ENCODE measurements at regions not wholly inside any gene's neighbourhood (a gene's known extent, or its start where the extent isn't known, plus 50 kb on each side); places are given as distances from the start of the nearest gene placed in this dataset.
"Not testable (repeated sequence)": the region's sequence is repeated elsewhere in the genome, so short reads cannot be mapped to it uniquely, and the experiment has no call there.

- no peak for ATAC-seq
- TF ChIP-seq ISL1 (CRISPR knock-in tag; IDR thresholded peaks at IDR 0.05): no peak
- no peak for TF ChIP-seq ESRRG (CRISPR knock-in tag; IDR thresholded peaks at IDR 0.05)
Observed at GRCh38 chr5:174464504-174465165, 259.7 kb upstream of the MSX2 start.

GRCh38 chr5:174471528-174471927, 252.9 kb upstream of the MSX2 start:
- ATAC-seq: not testable (repeated sequence)

DNA sequence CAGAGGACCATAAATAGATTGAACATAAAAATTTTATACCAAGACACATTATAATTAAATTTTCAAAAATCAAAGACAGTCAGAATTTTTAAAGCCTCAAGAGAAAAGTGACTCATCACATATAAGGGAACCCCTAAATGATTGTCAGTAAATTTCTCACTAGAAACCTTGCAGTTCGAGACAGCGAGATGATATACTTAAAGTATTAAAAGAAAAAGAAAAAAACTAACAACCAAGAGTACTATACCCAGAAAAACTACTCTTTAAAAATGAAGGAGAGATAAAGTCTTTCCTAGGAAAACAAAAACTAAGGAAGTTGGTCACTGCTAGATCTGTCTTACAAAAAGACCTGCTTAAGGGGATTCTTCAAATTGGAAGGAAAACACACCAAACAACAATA, 251.4 kb upstream of the MSX2 start:
- no peak for TF ChIP-seq CSDC2 (CRISPR knock-in tag; IDR thresholded peaks at IDR 0.05)
- no peak for TF ChIP-seq TOX (CRISPR knock-in tag; IDR thresholded peaks at IDR 0.05; ENCODE audit: borderline replicate concordance)
- TF ChIP-seq GLIS3 (CRISPR knock-in tag; IDR thresholded peaks at IDR 0.05): no peak
- TF ChIP-seq TSHZ2 (CRISPR knock-in tag; IDR thresholded peaks at IDR 0.05): no peak
- TF ChIP-seq CSRNP3 (CRISPR knock-in tag; IDR thresholded peaks at IDR 0.05): no peak
- no peak for TF ChIP-seq SNAI2 (CRISPR knock-in tag; IDR thresholded peaks at IDR 0.05)
- TF ChIP-seq, protein P1, sequence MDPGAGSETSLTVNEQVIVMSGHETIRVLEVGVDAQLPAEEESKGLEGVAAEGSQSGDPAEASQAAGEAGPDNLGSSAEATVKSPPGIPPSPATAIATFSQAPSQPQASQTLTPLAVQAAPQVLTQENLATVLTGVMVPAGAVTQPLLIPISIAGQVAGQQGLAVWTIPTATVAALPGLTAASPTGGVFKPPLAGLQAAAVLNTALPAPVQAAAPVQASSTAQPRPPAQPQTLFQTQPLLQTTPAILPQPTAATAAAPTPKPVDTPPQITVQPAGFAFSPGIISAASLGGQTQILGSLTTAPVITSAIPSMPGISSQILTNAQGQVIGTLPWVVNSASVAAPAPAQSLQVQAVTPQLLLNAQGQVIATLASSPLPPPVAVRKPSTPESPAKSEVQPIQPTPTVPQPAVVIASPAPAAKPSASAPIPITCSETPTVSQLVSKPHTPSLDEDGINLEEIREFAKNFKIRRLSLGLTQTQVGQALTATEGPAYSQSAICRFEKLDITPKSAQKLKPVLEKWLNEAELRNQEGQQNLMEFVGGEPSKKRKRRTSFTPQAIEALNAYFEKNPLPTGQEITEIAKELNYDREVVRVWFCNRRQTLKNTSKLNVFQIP (CRISPR knock-in tag; IDR thresholded peaks at IDR 0.05; ENCODE audit: borderline replicate concordance, low read depth): no peak
- no peak for TF ChIP-seq BACH2 (CRISPR knock-in tag; IDR thresholded peaks at IDR 0.05; ENCODE audit: borderline replicate concordance)
- TF ChIP-seq TCF4 (CRISPR knock-in tag; IDR thresholded peaks at IDR 0.05; ENCODE audit: borderline replicate concordance): no peak
- no peak for TF ChIP-seq OSR1 (CRISPR knock-in tag; IDR thresholded peaks at IDR 0.05)
- TF ChIP-seq PPARA (CRISPR knock-in tag; IDR thresholded peaks at IDR 0.05; ENCODE audit: borderline replicate concordance): no peak
- TF ChIP-seq ESRRG (CRISPR knock-in tag; IDR thresholded peaks at IDR 0.05): no peak
- no peak for TF ChIP-seq RARB (CRISPR knock-in tag; IDR thresholded peaks at IDR 0.05)
- TF ChIP-seq ZC3H10 (CRISPR knock-in tag; IDR thresholded peaks at IDR 0.05): no peak
- no peak for TF ChIP-seq ZNF70 (CRISPR knock-in tag; IDR thresholded peaks at IDR 0.05)
- TF ChIP-seq PATZ1 (CRISPR knock-in tag; IDR thresholded peaks at IDR 0.05; ENCODE audit: borderline replicate concordance): no peak
- TF ChIP-seq ZFP30 (CRISPR knock-in tag; IDR thresholded peaks at IDR 0.05): no peak
- ATAC-seq: no peak

GRCh38 chr5:174476001-174476400, 248.4 kb upstream of the MSX2 start:
- not testable (repeated sequence) for ATAC-seq

- ATAC-seq: no peak
- TF ChIP-seq ESRRG (CRISPR knock-in tag; IDR thresholded peaks at IDR 0.05): no peak
Observed at GRCh38 chr5:174479325-174479724, 245.1 kb upstream of the MSX2 start.

GRCh38 chr5:174481737-174482136, 242.6 kb upstream of the MSX2 start:
- TF ChIP-seq ZNF565 (CRISPR knock-in tag; conservative IDR thresholded peaks at IDR 0.05; ENCODE audit: low read depth) (no peak), SNAI2 (CRISPR knock-in tag; IDR thresholded peaks at IDR 0.05) (no peak), OSR1 (CRISPR knock-in tag; IDR thresholded peaks at IDR 0.05) (no peak), ZNF8 (CRISPR knock-in tag; IDR thresholded peaks at IDR 0.05) (no peak), CREB5 (CRISPR knock-in tag; IDR thresholded peaks at IDR 0.05; ENCODE audit: low read depth) (no peak), PATZ1 (CRISPR knock-in tag; IDR thresholded peaks at IDR 0.05; ENCODE audit: borderline replicate concordance) (no peak), CSRNP3 (CRISPR knock-in tag; IDR thresholded peaks at IDR 0.05) (no peak), ZFP30 (CRISPR knock-in tag; IDR thresholded peaks at IDR 0.05) (no peak)
- ATAC-seq: no peak

Measured in SK-N-SH treated with all-trans-retinoic acid at 6 μM for 48 hours (cell line).